ENCODE measurements at regions not wholly inside any gene's neighbourhood (a gene's known extent, or its start where the extent isn't known, plus 50 kb on each side); places are given as distances from the start of the nearest gene placed in this dataset.

- H3K4me3 ChIP-seq (ENCODE audit: insufficient read depth, low read depth, low read length, poor library complexity, severe bottlenecking): no peak overlapping the region
- no peaks in the 10 kb centered on the region for H3K27me3 ChIP-seq (replicated peaks; ENCODE audit: control insufficient read depth, insufficient read depth, low read length, poor library complexity, severe bottlenecking)
- no peaks in the 10 kb centered on the region for H3K9me3 ChIP-seq (ENCODE audit: control insufficient read depth, low read length)
- H3K27ac ChIP-seq (ENCODE audit: insufficient read depth, low read length, poor library complexity, severe bottlenecking): no peak overlapping the region
- H3K4me1 ChIP-seq (ENCODE audit: control insufficient read depth, insufficient read depth, low read length, poor library complexity, severe bottlenecking): no peaks in the 10 kb centered on the region
- H3K36me3 ChIP-seq (ENCODE audit: control insufficient read depth, insufficient read depth, low read length): no peaks in the 10 kb centered on the region
- DNase-seq: no peak
Measured at GRCh38 chr10:128398118-128398517, 271.9 kb upstream of the MKI67 start.

GRCh38 chr10:128398999-128399398 is 272.8 kb upstream of the MKI67 start:
- no peak for DNase-seq
- Histone ChIP-seq H3K36me3 (ENCODE audit: control insufficient read depth, insufficient read depth, low read length) (no peaks in the 10 kb centered on the region), H3K4me3 (ENCODE audit: insufficient read depth, low read depth, low read length, poor library complexity, severe bottlenecking) (no peak overlapping the region), H3K27me3 (replicated peaks; ENCODE audit: control insufficient read depth, insufficient read depth, low read length, poor library complexity, severe bottlenecking) (no peaks in the 10 kb centered on the region), H3K27ac (ENCODE audit: insufficient read depth, low read length, poor library complexity, severe bottlenecking) (no peak overlapping the region), H3K4me1 (ENCODE audit: control insufficient read depth, insufficient read depth, low read length, poor library complexity, severe bottlenecking) (no peaks in the 10 kb centered on the region), H3K9me3 (ENCODE audit: control insufficient read depth, low read length) (no peaks in the 10 kb centered on the region)

GRCh38 chr10:128400564-128400963 is 274.3 kb upstream of the MKI67 start:
- DNase-seq: no peak
- no peaks in the 10 kb centered on the region for H3K4me1 ChIP-seq (ENCODE audit: control insufficient read depth, insufficient read depth, low read length, poor library complexity, severe bottlenecking)
- no peak overlapping the region for H3K27ac ChIP-seq (ENCODE audit: insufficient read depth, low read length, poor library complexity, severe bottlenecking)
- H3K9me3 ChIP-seq (ENCODE audit: control insufficient read depth, low read length): no peaks in the 10 kb centered on the region
- no peaks in the 10 kb centered on the region for H3K27me3 ChIP-seq (replicated peaks; ENCODE audit: control insufficient read depth, insufficient read depth, low read length, poor library complexity, severe bottlenecking)
- H3K36me3 ChIP-seq (ENCODE audit: control insufficient read depth, insufficient read depth, low read length): no peaks in the 10 kb centered on the region
- no peak overlapping the region for H3K4me3 ChIP-seq (ENCODE audit: insufficient read depth, low read depth, low read length, poor library complexity, severe bottlenecking)

- Histone ChIP-seq H3K9me3 (ENCODE audit: control insufficient read depth, low read length) (no peaks in the 10 kb centered on the region), H3K27ac (ENCODE audit: insufficient read depth, low read length, poor library complexity, severe bottlenecking) (no peak overlapping the region), H3K36me3 (ENCODE audit: control insufficient read depth, insufficient read depth, low read length) (no peaks in the 10 kb centered on the region), H3K27me3 (replicated peaks; ENCODE audit: control insufficient read depth, insufficient read depth, low read length, poor library complexity, severe bottlenecking) (no peaks in the 10 kb centered on the region), H3K4me3 (ENCODE audit: insufficient read depth, low read depth, low read length, poor library complexity, severe bottlenecking) (no peak overlapping the region), H3K4me1 (ENCODE audit: control insufficient read depth, insufficient read depth, low read length, poor library complexity, severe bottlenecking) (no peaks in the 10 kb centered on the region)
- no peak for DNase-seq
Measured at GRCh38 chr10:128405450-128405849, 279.2 kb upstream of the MKI67 start.

- H3K27ac ChIP-seq (ENCODE audit: insufficient read depth, low read length, poor library complexity, severe bottlenecking): no peak overlapping the region
- H3K36me3 ChIP-seq (ENCODE audit: control insufficient read depth, insufficient read depth, low read length): no peaks in the 10 kb centered on the region
- H3K9me3 ChIP-seq (ENCODE audit: control insufficient read depth, low read length): no peaks in the 10 kb centered on the region
- H3K4me3 ChIP-seq (ENCODE audit: insufficient read depth, low read depth, low read length, poor library complexity, severe bottlenecking): no peak overlapping the region
- H3K27me3 ChIP-seq (replicated peaks; ENCODE audit: control insufficient read depth, insufficient read depth, low read length, poor library complexity, severe bottlenecking): no peaks in the 10 kb centered on the region
- no peak for DNase-seq
- H3K4me1 ChIP-seq (ENCODE audit: control insufficient read depth, insufficient read depth, low read length, poor library complexity, severe bottlenecking): no peaks in the 10 kb centered on the region
Measured at GRCh38 chr10:128411643-128412042, 285.4 kb upstream of the MKI67 start.

- no peak for DNase-seq
- Histone ChIP-seq H3K4me1 (ENCODE audit: control insufficient read depth, insufficient read depth, low read length, poor library complexity, severe bottlenecking) (no peaks in the 10 kb centered on the region), H3K27ac (ENCODE audit: insufficient read depth, low read length, poor library complexity, severe bottlenecking) (no peak overlapping the region), H3K27me3 (replicated peaks; ENCODE audit: control insufficient read depth, insufficient read depth, low read length, poor library complexity, severe bottlenecking) (no peaks in the 10 kb centered on the region), H3K36me3 (ENCODE audit: control insufficient read depth, insufficient read depth, low read length) (no peaks in the 10 kb centered on the region), H3K4me3 (ENCODE audit: insufficient read depth, low read depth, low read length, poor library complexity, severe bottlenecking) (no peak overlapping the region), H3K9me3 (ENCODE audit: control insufficient read depth, low read length) (no peaks in the 10 kb centered on the region)
Measured at GRCh38 chr10:128414568-128414967, 288.3 kb upstream of the MKI67 start.

- Histone ChIP-seq H3K27ac (ENCODE audit: insufficient read depth, low read length, poor library complexity, severe bottlenecking) (no peak overlapping the region), H3K27me3 (replicated peaks; ENCODE audit: control insufficient read depth, insufficient read depth, low read length, poor library complexity, severe bottlenecking) (no peaks in the 10 kb centered on the region), H3K9me3 (ENCODE audit: control insufficient read depth, low read length) (no peaks in the 10 kb centered on the region), H3K4me1 (ENCODE audit: control insufficient read depth, insufficient read depth, low read length, poor library complexity, severe bottlenecking) (no peaks in the 10 kb centered on the region), H3K36me3 (ENCODE audit: control insufficient read depth, insufficient read depth, low read length) (no peaks in the 10 kb centered on the region), H3K4me3 (ENCODE audit: insufficient read depth, low read depth, low read length, poor library complexity, severe bottlenecking) (no peak overlapping the region)
- DNase-seq: no peak
Measured at GRCh38 chr10:128416231-128416630, 290.0 kb upstream of the MKI67 start.

GRCh38 chr10:128417826-128418225 is 291.6 kb upstream of the MKI67 start:
- no peaks in the 10 kb centered on the region for H3K36me3 ChIP-seq (ENCODE audit: control insufficient read depth, insufficient read depth, low read length)
- no peak overlapping the region for H3K4me3 ChIP-seq (ENCODE audit: insufficient read depth, low read depth, low read length, poor library complexity, severe bottlenecking)
- H3K27me3 ChIP-seq (replicated peaks; ENCODE audit: control insufficient read depth, insufficient read depth, low read length, poor library complexity, severe bottlenecking): no peaks in the 10 kb centered on the region
- no peaks in the 10 kb centered on the region for H3K9me3 ChIP-seq (ENCODE audit: control insufficient read depth, low read length)
- no peak for DNase-seq
- no peak overlapping the region for H3K27ac ChIP-seq (ENCODE audit: insufficient read depth, low read length, poor library complexity, severe bottlenecking)
- H3K4me1 ChIP-seq (ENCODE audit: control insufficient read depth, insufficient read depth, low read length, poor library complexity, severe bottlenecking): no peaks in the 10 kb centered on the region

- Histone ChIP-seq H3K36me3 (ENCODE audit: control insufficient read depth, insufficient read depth, low read length) (no peaks in the 10 kb centered on the region), H3K4me3 (ENCODE audit: insufficient read depth, low read depth, low read length, poor library complexity, severe bottlenecking) (no peak overlapping the region), H3K27me3 (replicated peaks; ENCODE audit: control insufficient read depth, insufficient read depth, low read length, poor library complexity, severe bottlenecking) (no peaks in the 10 kb centered on the region), H3K27ac (ENCODE audit: insufficient read depth, low read length, poor library complexity, severe bottlenecking) (no peak overlapping the region), H3K4me1 (ENCODE audit: control insufficient read depth, insufficient read depth, low read length, poor library complexity, severe bottlenecking) (no peaks in the 10 kb centered on the region), H3K9me3 (ENCODE audit: control insufficient read depth, low read length) (no peaks in the 10 kb centered on the region)
- DNase-seq: no peak
Measured at GRCh38 chr10:128418819-128419218, 292.6 kb upstream of the MKI67 start.

GRCh38 chr10:128419466-128420019 is 293.3 kb upstream of the MKI67 start:
- no peak overlapping the region for H3K27ac ChIP-seq (ENCODE audit: insufficient read depth, low read length, poor library complexity, severe bottlenecking)
- no peaks in the 10 kb centered on the region for H3K36me3 ChIP-seq (ENCODE audit: control insufficient read depth, insufficient read depth, low read length)
- H3K27me3 ChIP-seq (replicated peaks; ENCODE audit: control insufficient read depth, insufficient read depth, low read length, poor library complexity, severe bottlenecking): no peaks in the 10 kb centered on the region
- no peak overlapping the region for H3K4me3 ChIP-seq (ENCODE audit: insufficient read depth, low read depth, low read length, poor library complexity, severe bottlenecking)
- no peaks in the 10 kb centered on the region for H3K9me3 ChIP-seq (ENCODE audit: control insufficient read depth, low read length)
- no peaks in the 10 kb centered on the region for H3K4me1 ChIP-seq (ENCODE audit: control insufficient read depth, insufficient read depth, low read length, poor library complexity, severe bottlenecking)
- DNase-seq: no peak

- H3K36me3 ChIP-seq (ENCODE audit: control insufficient read depth, insufficient read depth, low read length): no peaks in the 10 kb centered on the region
- no peak for DNase-seq
- H3K4me1 ChIP-seq (ENCODE audit: control insufficient read depth, insufficient read depth, low read length, poor library complexity, severe bottlenecking): no peaks in the 10 kb centered on the region
- no peak overlapping the region for H3K27ac ChIP-seq (ENCODE audit: insufficient read depth, low read length, poor library complexity, severe bottlenecking)
- H3K27me3 ChIP-seq (replicated peaks; ENCODE audit: control insufficient read depth, insufficient read depth, low read length, poor library complexity, severe bottlenecking): no peaks in the 10 kb centered on the region
- no peak overlapping the region for H3K4me3 ChIP-seq (ENCODE audit: insufficient read depth, low read depth, low read length, poor library complexity, severe bottlenecking)
- H3K9me3 ChIP-seq (ENCODE audit: control insufficient read depth, low read length): no peaks in the 10 kb centered on the region
Measured at GRCh38 chr10:128420623-128421022, 294.4 kb upstream of the MKI67 start.
